ENCODE measurements at regions not wholly inside any gene's neighbourhood (a gene's known extent, or its start where the extent isn't known, plus 50 kb on each side); places are given as distances from the start of the nearest gene placed in this dataset.

DNA sequence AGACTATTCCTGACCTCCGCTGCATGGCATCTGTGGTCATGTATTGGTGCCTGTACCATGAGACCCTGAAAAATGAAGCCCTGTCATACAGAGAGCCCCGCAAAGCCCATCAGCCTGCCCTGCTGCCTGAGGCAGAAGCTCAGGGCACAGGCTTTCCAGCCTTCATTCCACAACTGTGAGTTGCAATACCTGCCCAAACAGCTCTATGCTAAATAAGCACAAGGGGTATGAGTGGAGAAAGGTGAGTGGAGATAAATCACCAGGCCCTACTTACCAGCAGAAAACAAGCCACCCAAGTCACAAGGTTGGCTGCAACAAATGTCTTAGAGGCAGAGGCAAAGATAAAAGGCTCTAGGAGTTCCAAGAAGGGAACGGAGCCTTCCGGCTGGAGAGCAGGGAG is 277.4 kb downstream of the TNS1 start:
- TF ChIP-seq CTCF (IDR thresholded peaks at IDR 0.05; ENCODE audit: poor library complexity) (no peak), EZH2phosphoT487 (IDR thresholded peaks at IDR 0.05; ENCODE audit: low read depth, severe bottlenecking, unreplicated experiment) (no peak), EZH2 (IDR thresholded peaks at IDR 0.05; ENCODE audit: borderline replicate concordance) (no peak)
